ENCODE measurements at regions not wholly inside any gene's neighbourhood (a gene's known extent, or its start where the extent isn't known, plus 50 kb on each side); places are given as distances from the start of the nearest gene placed in this dataset.
"Not testable (repeated sequence)": the region's sequence is repeated elsewhere in the genome, so short reads cannot be mapped to it uniquely, and the experiment has no call there.

DNA sequence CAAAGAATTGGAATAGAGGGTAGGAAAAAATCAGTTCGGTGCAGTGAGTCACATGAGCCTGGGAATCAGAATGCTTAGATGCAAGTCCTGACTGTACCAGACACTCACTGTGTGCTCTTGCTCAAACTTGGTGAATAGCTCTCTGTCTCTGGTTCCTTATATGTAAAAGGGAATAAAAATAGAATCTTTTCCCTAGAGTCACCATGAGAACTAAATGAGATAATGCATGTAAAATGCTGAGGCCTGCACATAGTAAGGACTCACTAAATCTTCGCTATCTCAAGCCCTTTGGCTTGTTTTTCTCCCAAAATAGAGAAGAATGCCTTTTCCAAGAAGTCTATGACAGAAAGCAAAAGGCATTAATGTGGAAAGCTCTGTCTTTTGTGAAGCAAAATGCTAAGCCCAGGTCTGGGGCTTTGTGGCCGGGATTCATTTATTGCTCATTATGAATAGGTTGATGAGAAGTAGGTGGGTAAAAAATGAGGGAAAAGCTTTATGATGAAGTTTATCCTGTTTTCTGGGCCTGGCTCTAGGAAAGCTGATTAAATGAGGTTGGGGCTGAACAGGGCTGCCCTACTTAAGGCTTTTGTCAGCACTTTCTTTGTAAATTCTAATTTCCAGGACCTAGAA, 483.3 kb downstream of the DMAC1 start:
- H3K4me1 ChIP-seq (ENCODE audit: low read depth) = peaks cover 22% of the 10 kb centered on the region
- H3K4me3 ChIP-seq = no peak overlapping the region
- peak overlapping the region; percentile 34 for H3K27ac ChIP-seq
- peak in 1 of 2 donors; percentile 73 for DNase-seq (ENCODE audit: low read depth in 1 of 2, low spot score in 1 of 2)
- H3K9me3 ChIP-seq (ENCODE audit: low read depth) = no peaks in the 10 kb centered on the region
- no peaks in the 10 kb centered on the region for H3K27me3 ChIP-seq
- TF ChIP-seq, protein P1, sequence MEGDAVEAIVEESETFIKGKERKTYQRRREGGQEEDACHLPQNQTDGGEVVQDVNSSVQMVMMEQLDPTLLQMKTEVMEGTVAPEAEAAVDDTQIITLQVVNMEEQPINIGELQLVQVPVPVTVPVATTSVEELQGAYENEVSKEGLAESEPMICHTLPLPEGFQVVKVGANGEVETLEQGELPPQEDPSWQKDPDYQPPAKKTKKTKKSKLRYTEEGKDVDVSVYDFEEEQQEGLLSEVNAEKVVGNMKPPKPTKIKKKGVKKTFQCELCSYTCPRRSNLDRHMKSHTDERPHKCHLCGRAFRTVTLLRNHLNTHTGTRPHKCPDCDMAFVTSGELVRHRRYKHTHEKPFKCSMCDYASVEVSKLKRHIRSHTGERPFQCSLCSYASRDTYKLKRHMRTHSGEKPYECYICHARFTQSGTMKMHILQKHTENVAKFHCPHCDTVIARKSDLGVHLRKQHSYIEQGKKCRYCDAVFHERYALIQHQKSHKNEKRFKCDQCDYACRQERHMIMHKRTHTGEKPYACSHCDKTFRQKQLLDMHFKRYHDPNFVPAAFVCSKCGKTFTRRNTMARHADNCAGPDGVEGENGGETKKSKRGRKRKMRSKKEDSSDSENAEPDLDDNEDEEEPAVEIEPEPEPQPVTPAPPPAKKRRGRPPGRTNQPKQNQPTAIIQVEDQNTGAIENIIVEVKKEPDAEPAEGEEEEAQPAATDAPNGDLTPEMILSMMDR (IDR thresholded peaks at IDR 0.05; ENCODE audit: low read depth, low read length) = no peak
- no peaks in the 10 kb centered on the region for H3K36me3 ChIP-seq

DNA sequence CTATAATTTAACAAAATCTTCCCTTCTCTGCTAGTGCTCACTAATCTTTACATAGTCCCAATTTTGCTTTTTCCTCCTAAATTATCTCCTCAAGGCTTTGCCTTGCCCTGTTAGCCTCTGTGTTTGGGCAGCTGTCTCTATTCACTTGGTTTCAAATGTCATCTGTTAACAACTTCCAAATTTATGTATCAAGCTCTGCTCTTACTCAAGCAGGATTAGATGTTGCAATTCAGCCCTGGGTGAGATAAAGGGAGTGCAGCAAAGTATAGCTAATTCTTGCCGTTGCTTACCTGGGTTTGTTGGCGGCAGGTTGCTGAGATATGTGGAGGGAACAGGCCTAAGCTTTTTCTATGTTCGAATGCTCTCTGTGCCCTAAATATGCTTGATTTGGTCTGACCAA, 483.8 kb downstream of the DMAC1 start:
- Histone ChIP-seq H3K27ac (peak overlapping the region; percentile 34), H3K9me3 (ENCODE audit: low read depth) (no peaks in the 10 kb centered on the region), H3K4me3 (no peak overlapping the region), H3K4me1 (ENCODE audit: low read depth) (peaks cover 22% of the 10 kb centered on the region), H3K27me3 (no peaks in the 10 kb centered on the region), H3K36me3 (no peaks in the 10 kb centered on the region)
- DNase-seq (ENCODE audit: low read depth in 1 of 2, low spot score in 1 of 2) = peak in 1 of 2 donors; percentile 78
- TF ChIP-seq, protein P1 (IDR thresholded peaks at IDR 0.05; ENCODE audit: low read depth, low read length) = no peak

- Histone ChIP-seq H3K27me3 (no peaks in the 10 kb centered on the region), H3K4me3 (no peak overlapping the region), H3K4me1 (ENCODE audit: low read depth) (peaks cover 22% of the 10 kb centered on the region), H3K27ac (peak overlapping the region; percentile 34), H3K9me3 (ENCODE audit: low read depth) (no peaks in the 10 kb centered on the region), H3K36me3 (no peaks in the 10 kb centered on the region)
- TF ChIP-seq, protein P1 (IDR thresholded peaks at IDR 0.05; ENCODE audit: low read depth, low read length) = no peak
- DNase-seq (ENCODE audit: low read depth in 1 of 2, low spot score in 1 of 2) = no peak
Measured at GRCh38 chr9:7315116-7315515, 484.5 kb downstream of the DMAC1 start.

DNA sequence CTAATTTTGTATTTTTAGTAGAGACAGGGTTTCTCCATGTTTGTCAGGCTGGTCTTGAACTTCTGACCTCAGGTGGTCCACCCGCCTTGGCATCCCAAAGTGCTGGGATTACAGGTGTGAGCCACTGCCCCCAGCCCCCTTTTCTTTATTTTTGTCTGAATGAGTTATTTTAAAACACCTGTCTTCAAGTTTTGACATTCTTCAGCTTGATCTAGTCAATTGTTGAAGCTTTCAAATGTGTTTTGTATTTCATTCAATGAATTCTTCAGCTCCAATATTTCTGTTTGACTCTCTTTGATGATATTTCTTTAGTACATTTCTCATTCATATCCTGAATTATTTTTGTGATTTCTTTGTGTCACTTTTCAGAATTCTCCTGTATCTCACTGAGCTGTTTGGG, 486.2 kb downstream of the DMAC1 start:
- TF ChIP-seq, protein P1 (IDR thresholded peaks at IDR 0.05; ENCODE audit: low read depth, low read length) = no peak
- Histone ChIP-seq H3K27ac (no peak overlapping the region), H3K27me3 (no peaks in the 10 kb centered on the region), H3K4me3 (no peak overlapping the region), H3K4me1 (ENCODE audit: low read depth) (peaks cover 22% of the 10 kb centered on the region), H3K9me3 (ENCODE audit: low read depth) (no peaks in the 10 kb centered on the region), H3K36me3 (no peaks in the 10 kb centered on the region)
- DNase-seq (ENCODE audit: low read depth in 1 of 2, low spot score in 1 of 2) = no peak

GRCh38 chr9:7309051-7309450, 490.5 kb downstream of the DMAC1 start:
- H3K4me1 ChIP-seq (ENCODE audit: low read depth); H3K27ac ChIP-seq; H3K27me3 ChIP-seq; H3K4me3 ChIP-seq; DNase-seq (ENCODE audit: low read depth in 1 of 2, low spot score in 1 of 2); H3K9me3 ChIP-seq (ENCODE audit: low read depth); H3K36me3 ChIP-seq: not testable (repeated sequence)

- TF ChIP-seq, protein P1 (IDR thresholded peaks at IDR 0.05; ENCODE audit: low read depth, low read length) = no peak
- no peak overlapping the region for H3K4me3 ChIP-seq
- no peak for DNase-seq (ENCODE audit: low read depth in 1 of 2, low spot score in 1 of 2)
- H3K36me3 ChIP-seq = no peaks in the 10 kb centered on the region
- H3K27ac ChIP-seq = no peak overlapping the region
- H3K9me3 ChIP-seq (ENCODE audit: low read depth) = no peaks in the 10 kb centered on the region
- H3K27me3 ChIP-seq = no peaks in the 10 kb centered on the region
- no peaks in the 10 kb centered on the region for H3K4me1 ChIP-seq (ENCODE audit: low read depth)
Measured at GRCh38 chr9:7305677-7306076, 493.9 kb downstream of the DMAC1 start.
